ENCODE measurements at regions not wholly inside any gene's neighbourhood (a gene's known extent, or its start where the extent isn't known, plus 50 kb on each side); places are given as distances from the start of the nearest gene placed in this dataset.

GRCh38 chr7:26508481-26508880 is 216.8 kb downstream of the SNX10 start:
- no peaks in the 10 kb centered on the region for H3K9me3 Mint-ChIP-seq
- H3K27me3 Mint-ChIP-seq = peaks cover 20% of the 10 kb centered on the region
- no peak for TF ChIP-seq CTCF (IDR thresholded peaks at IDR 0.05)
- no peak overlapping the region for H3K27ac Mint-ChIP-seq
- H3K4me3 Mint-ChIP-seq = no peak overlapping the region
- no peaks in the 10 kb centered on the region for H3K4me1 Mint-ChIP-seq
- H3K36me3 Mint-ChIP-seq (ENCODE audit: low read depth) = no peaks in the 10 kb centered on the region
- intact Hi-C loops (cut with micrococcal nuclease) = loop anchor here (10.0 kb wide), 1 partner anchor 234 kb away; no protein-coding TSS in a partner anchor
- ATAC-seq (ENCODE audit: low read depth) (no peak), DNase-seq (no peak)
- CTCF ChIA-PET = no interaction called here
- POLR2A ChIA-PET = interaction anchor here (0.7 kb wide), 1 partner anchor 11 kb away, joined by 6 read pairs; no protein-coding TSS in a partner anchor

- ATAC-seq (ENCODE audit: low read depth) = no peak
- H3K36me3 Mint-ChIP-seq (ENCODE audit: low read depth) = no peaks in the 10 kb centered on the region
- no peak overlapping the region for H3K4me3 Mint-ChIP-seq
- no peak overlapping the region for H3K27ac Mint-ChIP-seq
- H3K9me3 Mint-ChIP-seq = no peaks in the 10 kb centered on the region
- H3K4me1 Mint-ChIP-seq = no peaks in the 10 kb centered on the region
- H3K27me3 Mint-ChIP-seq = peaks cover 18% of the 10 kb centered on the region
- ChIA-PET POLR2A (no interaction called here), CTCF (no interaction called here)
- TF ChIP-seq CTCF (IDR thresholded peaks at IDR 0.05) = no peak
- no peak for DNase-seq
- intact Hi-C loops (cut with micrococcal nuclease) = loop anchor here (10.0 kb wide), 1 partner anchor 234 kb away; no protein-coding TSS in a partner anchor
These were observed 217.3 kb downstream of the SNX10 start for GRCh38 chr7:26508917-26509316.

DNA sequence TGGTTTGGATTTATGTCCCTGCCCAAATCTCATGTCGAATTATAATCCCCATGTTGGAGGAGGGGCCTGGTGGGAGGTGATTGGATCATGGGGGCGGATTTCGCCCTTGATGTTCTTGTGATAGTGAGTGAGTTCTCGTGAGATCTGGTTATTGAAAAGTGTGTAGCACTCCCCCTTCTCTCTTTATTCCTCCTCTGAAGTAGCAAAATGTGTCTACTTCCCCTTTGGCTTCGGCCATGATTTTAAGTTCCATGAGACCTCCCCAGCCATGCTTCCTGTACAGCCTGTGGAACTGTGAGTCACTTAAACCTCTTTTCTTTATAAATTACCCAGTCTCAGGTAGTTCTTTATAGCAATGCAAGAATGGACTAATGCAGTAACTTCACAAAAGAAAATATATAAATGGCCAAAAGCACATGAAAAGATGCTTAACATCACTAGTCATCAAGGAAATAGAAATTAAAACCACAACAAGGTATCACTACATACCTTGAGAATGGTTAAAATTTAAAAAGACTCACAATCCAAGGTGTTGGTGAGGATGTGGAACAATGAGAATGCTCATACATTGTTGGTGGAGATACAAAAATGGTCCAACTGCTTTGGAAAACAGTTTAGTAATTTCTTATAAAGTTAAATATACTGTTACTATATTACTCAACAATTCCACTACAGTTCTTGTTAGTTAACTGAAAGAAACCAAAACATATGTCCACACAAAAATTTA is 218.7 kb downstream of the SNX10 start:
- ChIA-PET CTCF (no interaction called here), POLR2A (no interaction called here)
- no peak overlapping the region for H3K27ac Mint-ChIP-seq
- no peaks in the 10 kb centered on the region for H3K4me1 Mint-ChIP-seq
- no peaks in the 10 kb centered on the region for H3K36me3 Mint-ChIP-seq (ENCODE audit: low read depth)
- H3K27me3 Mint-ChIP-seq = peaks cover 18% of the 10 kb centered on the region
- TF ChIP-seq CTCF (IDR thresholded peaks at IDR 0.05) = no peak
- no peak overlapping the region for H3K4me3 Mint-ChIP-seq
- intact Hi-C loops (cut with micrococcal nuclease) = no loop called here
- DNase-seq = no peak
- H3K9me3 Mint-ChIP-seq = no peaks in the 10 kb centered on the region
- ATAC-seq (ENCODE audit: low read depth) = no peak

- no peak for DNase-seq
- no peak for ATAC-seq (ENCODE audit: low read depth)
- H3K27me3 Mint-ChIP-seq = peaks cover 16% of the 10 kb centered on the region
- ChIA-PET POLR2A (no interaction called here), CTCF (no interaction called here)
- H3K4me1 Mint-ChIP-seq = no peaks in the 10 kb centered on the region
- H3K9me3 Mint-ChIP-seq = no peaks in the 10 kb centered on the region
- no peak overlapping the region for H3K27ac Mint-ChIP-seq
- intact Hi-C loops (cut with micrococcal nuclease) = no loop called here
- no peak overlapping the region for H3K4me3 Mint-ChIP-seq
- TF ChIP-seq CTCF (IDR thresholded peaks at IDR 0.05) = no peak
- H3K36me3 Mint-ChIP-seq (ENCODE audit: low read depth) = no peaks in the 10 kb centered on the region
These were observed 220.2 kb downstream of the SNX10 start for GRCh38 chr7:26511866-26512265.

GRCh38 chr7:26512737-26513136 is 221.1 kb downstream of the SNX10 start:
- Mint-ChIP-seq H3K36me3 (ENCODE audit: low read depth) (no peaks in the 10 kb centered on the region), H3K27ac (no peak overlapping the region), H3K4me1 (no peaks in the 10 kb centered on the region), H3K27me3 (peaks cover 17% of the 10 kb centered on the region), H3K4me3 (no peak overlapping the region), H3K9me3 (no peaks in the 10 kb centered on the region)
- ChIA-PET CTCF (interaction anchor here (0.8 kb wide), 1 partner anchor 12 kb away, joined by 3 read pairs; no protein-coding TSS in a partner anchor), POLR2A (no interaction called here)
- ATAC-seq (ENCODE audit: low read depth) (no peak), DNase-seq (no peak)
- intact Hi-C loops (cut with micrococcal nuclease) = no loop called here
- no peak for TF ChIP-seq CTCF (IDR thresholded peaks at IDR 0.05)

Measured in activated B cell treated with CpG ODN at 0.5 μM for 24 hours (primary cell).